Fibroblast of peridontal ligament (primary cell): ENCODE measurements at regions not wholly inside any gene's neighbourhood (a gene's known extent, or its start where the extent isn't known, plus 50 kb on each side); places are given as distances from the start of the nearest gene placed in this dataset.
"Not testable (repeated sequence)": the region's sequence is repeated elsewhere in the genome, so short reads cannot be mapped to it uniquely, and the experiment has no call there.

Experiments
- DNase-seq: peaks from one replicate; pipeline ENCODE4 v3.0.0-alpha.2; 2010; ENCODE audit errors: extremely low read depth

- no peak for DNase-seq
Measured at GRCh38 chr22:45061332-45061731, 51.5 kb upstream of the PHF21B start.

- DNase-seq: peak; percentile 79
Measured at GRCh38 chr22:45064313-45065278, 54.8 kb upstream of the PHF21B start.

- DNase-seq: no peak
Measured at GRCh38 chr22:45065726-45066125, 55.9 kb upstream of the PHF21B start.

GRCh38 chr22:45067731-45068130 is 57.9 kb upstream of the PHF21B start:
- DNase-seq: peak; percentile 41

GRCh38 chr22:45069925-45070324 is 60.1 kb upstream of the PHF21B start:
- no peak for DNase-seq

GRCh38 chr22:45071618-45072017 is 61.8 kb upstream of the PHF21B start:
- DNase-seq: no peak

- peak; percentile 39 for DNase-seq
Measured at GRCh38 chr22:45072322-45072903, 62.6 kb upstream of the PHF21B start.

GRCh38 chr22:45073064-45073463 is 63.3 kb upstream of the PHF21B start:
- DNase-seq: no peak

GRCh38 chr22:45077286-45077685 is 67.5 kb upstream of the PHF21B start:
- no peak for DNase-seq

GRCh38 chr22:45077826-45078334 is 68.1 kb upstream of the PHF21B start:
- DNase-seq: no peak

GRCh38 chr22:45082795-45083194 is 73.0 kb upstream of the PHF21B start:
- no peak for DNase-seq

- DNase-seq: peak; percentile 70
Measured at GRCh38 chr22:45083659-45084305, 74.0 kb upstream of the PHF21B start.

- DNase-seq: no peak
Measured at GRCh38 chr22:45084400-45084920, 74.7 kb upstream of the PHF21B start.

GRCh38 chr22:45087802-45088201 is 75.9 kb upstream of the NUP50 start:
- DNase-seq: no peak

- no peak for DNase-seq
Measured at GRCh38 chr22:45088576-45088975, 75.1 kb upstream of the NUP50 start.

GRCh38 chr22:45090497-45090910 is 73.2 kb upstream of the NUP50 start:
- peak; percentile 62 for DNase-seq

- no peak for DNase-seq
Measured at GRCh38 chr22:45091254-45091854, 72.4 kb upstream of the NUP50 start.

GRCh38 chr22:45091875-45092274 is 71.8 kb upstream of the NUP50 start:
- not testable (repeated sequence) for DNase-seq

- no peak for DNase-seq
Measured at GRCh38 chr22:45092644-45093043, 71.1 kb upstream of the NUP50 start.

GRCh38 chr22:45093609-45094008 is 70.1 kb upstream of the NUP50 start:
- DNase-seq: no peak

GRCh38 chr22:45094081-45094720 is 69.5 kb upstream of the NUP50 start:
- DNase-seq: no peak
